GM23338 (cell line): ENCODE measurements at regions not wholly inside any gene's neighbourhood (a gene's known extent, or its start where the extent isn't known, plus 50 kb on each side); places are given as distances from the start of the nearest gene placed in this dataset.
"Not testable (repeated sequence)": the region's sequence is repeated elsewhere in the genome, so short reads cannot be mapped to it uniquely, and the experiment has no call there.

Source experiments
- ATAC-seq: fragments of 200-7000 bp; cut with Tn5 transposase; 3 replicates; pipeline ENCODE4 v1.9.1; 2020
- DNase-seq: peaks from one replicate; pipeline ENCODE4 v3.0.0-alpha.2; 2015; ENCODE audit warnings: low spot score
- H2AFZ ChIP-seq: fragments of 200-600 bp; sonication (generic); 2 replicates; pipeline ENCODE4 v1.8.0; 2016; ENCODE audit warnings: antibody characterized with exemption, mild to moderate bottlenecking, moderate library complexity
- H3F3A ChIP-seq: fragments of 200-600 bp; sonication (generic); replicated peaks from 2 replicates; pipeline ENCODE4 v1.8.0; 2017; ENCODE audit warnings: antibody characterized with exemption, mixed run types, low read depth
- H3K27ac ChIP-seq: fragments of 200-600 bp; sonication (generic); 2 replicates; pipeline ENCODE4 v1.6.1; 2016; ENCODE audit warnings: low read depth
- H3K27me3 ChIP-seq: fragments of 200-600 bp; sonication (generic); 2 replicates; pipeline ENCODE4 v1.8.0; 2016; ENCODE audit warnings: mild to moderate bottlenecking, mixed run types, moderate library complexity; ENCODE audit not compliant: insufficient read depth
- H3K36me3 ChIP-seq: fragments of 200-600 bp; sonication (generic); 2 replicates; pipeline ENCODE4 v1.8.0; 2016; ENCODE audit warnings: mild to moderate bottlenecking; ENCODE audit not compliant: insufficient read depth
- H3K4me1 ChIP-seq: fragments of 200-600 bp; sonication (generic); 2 replicates; pipeline ENCODE4 v1.8.0; 2016; ENCODE audit warnings: mild to moderate bottlenecking, moderate library complexity; ENCODE audit not compliant: insufficient read depth
- H3K4me2 ChIP-seq: fragments of 200-600 bp; sonication (generic); 2 replicates; pipeline ENCODE4 v1.7.1; 2017; ENCODE audit warnings: mixed run types
- H3K4me3 ChIP-seq: fragments of 200-600 bp; sonication (generic); 2 replicates; pipeline ENCODE4 v1.6.1; 2016; ENCODE audit warnings: mixed run types
- H3K79me2 ChIP-seq: fragments of 200-600 bp; sonication (generic); replicated peaks from 2 replicates; pipeline ENCODE4 v1.8.0; 2017; ENCODE audit warnings: mild to moderate bottlenecking; ENCODE audit not compliant: insufficient read depth
- H3K9me2 ChIP-seq: fragments of 200-600 bp; sonication (generic); 2 replicates; pipeline ENCODE4 v1.8.0; 2017; ENCODE audit not compliant: insufficient read depth
- H4K20me1 ChIP-seq: fragments of 200-600 bp; sonication (generic); replicated peaks from 2 replicates; pipeline ENCODE4 v1.8.0; 2017; ENCODE audit warnings: mild to moderate bottlenecking; ENCODE audit not compliant: insufficient read depth
- H3K27ac Mint-ChIP-seq: 2 replicates; pipeline ENCODE4 v1.8.0; 2020; ENCODE audit warnings: inconsistent platforms, mild to moderate bottlenecking, moderate library complexity, mixed read lengths
- H3K27me3 Mint-ChIP-seq: 3 replicates; pipeline ENCODE4 v1.8.0; 2022; ENCODE audit warnings: low read depth, mild to moderate bottlenecking, moderate library complexity, mixed read lengths, inconsistent platforms; ENCODE audit not compliant: insufficient read depth, poor library complexity
- H3K36me3 Mint-ChIP-seq: 3 replicates; pipeline ENCODE4 v1.8.0; 2021; ENCODE audit warnings: low read depth, mild to moderate bottlenecking, inconsistent platforms, moderate library complexity, mixed read lengths
- H3K4me1 Mint-ChIP-seq: 3 replicates; pipeline ENCODE4 v1.8.0; 2020; ENCODE audit warnings: mild to moderate bottlenecking, inconsistent platforms, mixed read lengths
- H3K4me3 Mint-ChIP-seq: 3 replicates; pipeline ENCODE4 v1.8.0; 2021; ENCODE audit warnings: moderate library complexity, mild to moderate bottlenecking, inconsistent platforms, mixed read lengths
- H3K9me3 Mint-ChIP-seq: 3 replicates; pipeline ENCODE4 v1.8.0; 2020; ENCODE audit warnings: moderate library complexity, mild to moderate bottlenecking, inconsistent platforms, mixed read lengths
- CREB1 ChIP-seq: fragments of 250-450 bp; sonication (Bioruptor Pico); IDR thresholded peaks from 2 replicates; pipeline ENCODE4 v1.5.0; 2020; ENCODE audit warnings: low read depth, mild to moderate bottlenecking, moderate library complexity
- ETS1 ChIP-seq: IDR thresholded peaks from 2 replicates; pipeline ENCODE4 v1.6.1; 2016; ENCODE audit warnings: antibody characterized with exemption
- EZH2 ChIP-seq: fragments of 200-600 bp; sonication (generic); IDR thresholded peaks from one replicate; pipeline ENCODE4 v1.8.0; 2017; ENCODE audit warnings: antibody characterized with exemption, mild to moderate bottlenecking, low read depth; ENCODE audit not compliant: unreplicated experiment
- EZH2phosphoT487 ChIP-seq: fragments of 200-600 bp; sonication (generic); IDR thresholded peaks from one replicate; pipeline ENCODE4 v1.8.1; 2018; ENCODE audit warnings: antibody characterized with exemption; ENCODE audit not compliant: unreplicated experiment
- NANOG ChIP-seq: IDR thresholded peaks from 2 replicates; pipeline ENCODE4 v1.6.1; 2016; ENCODE audit warnings: antibody characterized with exemption, borderline replicate concordance
- POLR2AphosphoS5 ChIP-seq: IDR thresholded peaks from 2 replicates; pipeline ENCODE4 v1.6.1; 2016; ENCODE audit warnings: antibody characterized with exemption, low read depth
- REST ChIP-seq: IDR thresholded peaks from one replicate; pipeline ENCODE4 v1.6.1; 2018; ENCODE audit warnings: antibody characterized with exemption; ENCODE audit not compliant: unreplicated experiment
- ZNF114 ChIP-seq: fragments of 250-450 bp; sonication (Bioruptor Pico); IDR thresholded peaks from 2 replicates; pipeline ENCODE4 v1.5.0; 2020; ENCODE audit warnings: mild to moderate bottlenecking, moderate library complexity
- ZNF331 ChIP-seq: fragments of 250-450 bp; sonication (Bioruptor Pico); IDR thresholded peaks from 2 replicates; pipeline ENCODE4 v1.5.0; 2020; ENCODE audit warnings: low read depth, mild to moderate bottlenecking, moderate library complexity
- ZNF462 ChIP-seq: fragments of 250-450 bp; sonication (Bioruptor Pico); IDR thresholded peaks from 2 replicates; pipeline ENCODE4 v1.5.0; 2020; ENCODE audit warnings: mild to moderate bottlenecking, moderate library complexity

GRCh38 chr9:102497709-102498108 is 497.4 kb upstream of the CYLC2 start:
- H3K4me1 Mint-ChIP-seq = no peaks in the 10 kb centered on the region
- peaks cover 1% of the 10 kb centered on the region for H3K27me3 Mint-ChIP-seq
- H3K36me3 Mint-ChIP-seq = peaks cover 31% of the 10 kb centered on the region
- Histone ChIP-seq H3K27ac (no peak overlapping the region), H3K4me1 (no peaks in the 10 kb centered on the region), H3K4me3 (no peak overlapping the region), H2AFZ (no peak overlapping the region), H3K27me3 (no peaks in the 10 kb centered on the region), H3K79me2 (no peaks in the 10 kb centered on the region), H3F3A (no peaks in the 10 kb centered on the region), H4K20me1 (no peaks in the 10 kb centered on the region), H3K9me2 (no peaks in the 10 kb centered on the region), H3K36me3 (no peaks in the 10 kb centered on the region), H3K4me2 (no peak overlapping the region)
- H3K27ac Mint-ChIP-seq = no peak overlapping the region
- no peak for ATAC-seq
- H3K9me3 Mint-ChIP-seq = peaks cover 90% of the 10 kb centered on the region
- no peak for TF ChIP-seq REST
- TF ChIP-seq ZNF114 (CRISPR knock-in tag) = no peak
- TF ChIP-seq EZH2 = no peak
- TF ChIP-seq ZNF331 (CRISPR knock-in tag) = no peak
- TF ChIP-seq ETS1 = no peak
- TF ChIP-seq POLR2AphosphoS5 = no peak
- no peak for TF ChIP-seq EZH2phosphoT487
- no peak for TF ChIP-seq CREB1
- TF ChIP-seq ZNF462 = no peak
- no peak for TF ChIP-seq NANOG
- no peak overlapping the region for H3K4me3 Mint-ChIP-seq
- DNase-seq = no peak

GRCh38 chr9:102486976-102487375 is 508.2 kb upstream of the CYLC2 start:
- H3K9me2 ChIP-seq, H2AFZ ChIP-seq, H3K4me3 Mint-ChIP-seq, H3K27ac ChIP-seq, H3K4me1 ChIP-seq, H3K27me3 ChIP-seq, H4K20me1 ChIP-seq, H3K36me3 ChIP-seq, H3F3A ChIP-seq, H3K27me3 Mint-ChIP-seq, H3K27ac Mint-ChIP-seq, H3K4me1 Mint-ChIP-seq, H3K4me2 ChIP-seq, H3K79me2 ChIP-seq, ATAC-seq, H3K4me3 ChIP-seq, DNase-seq: not testable (repeated sequence)
- H3K9me3 Mint-ChIP-seq = peaks cover 83% of the 10 kb centered on the region
- H3K36me3 Mint-ChIP-seq = peaks cover 15% of the 10 kb centered on the region; the same call in 2 of the 3 replicates
